ELR (cell line): ENCODE measurements at regions not wholly inside any gene's neighbourhood (a gene's known extent, or its start where the extent isn't known, plus 50 kb on each side); places are given as distances from the start of the nearest gene placed in this dataset.
"Not testable (repeated sequence)": the region's sequence is repeated elsewhere in the genome, so short reads cannot be mapped to it uniquely, and the experiment has no call there.

Experiments used
- DNase-seq: peaks from one replicate; pipeline ENCODE4 v3.0.0-alpha.2; 2015; ENCODE audit warnings: low read depth

GRCh38 chr3:198096015-198096414 is 136.0 kb downstream of the LMLN start:
- DNase-seq, result no peak

- DNase-seq, result no peak
Observed at GRCh38 chr3:198097048-198097447, 137.0 kb downstream of the LMLN start.

- not testable (repeated sequence) for DNase-seq
Observed at GRCh38 chr3:198098661-198099081, 138.7 kb downstream of the LMLN start.

- DNase-seq, result not testable (repeated sequence)
Observed at GRCh38 chr3:198103070-198103469, 143.1 kb downstream of the LMLN start.

- DNase-seq, result no peak
Observed at GRCh38 chr3:198106265-198106664, 146.2 kb downstream of the LMLN start.

GRCh38 chr3:198107840-198108734 is 148.1 kb downstream of the LMLN start:
- no peak for DNase-seq

- no peak for DNase-seq
Observed at GRCh38 chr3:198109883-198110282, 149.9 kb downstream of the LMLN start.

- peak; percentile 19 for DNase-seq
Observed at GRCh38 chr3:198112031-198112430, 152.0 kb downstream of the LMLN start.

GRCh38 chr3:198113206-198114053 is 153.4 kb downstream of the LMLN start:
- DNase-seq, result no peak

- DNase-seq, result not testable (repeated sequence)
Observed at GRCh38 chr3:198114516-198114915, 154.5 kb downstream of the LMLN start.

- DNase-seq, result not testable (repeated sequence)
Observed at GRCh38 chr3:198122184-198122583, 162.2 kb downstream of the LMLN start.

GRCh38 chr3:198137038-198137835 is 177.2 kb downstream of the LMLN start:
- not testable (repeated sequence) for DNase-seq

GRCh38 chr3:198138205-198138604 is 178.2 kb downstream of the LMLN start:
- DNase-seq, result not testable (repeated sequence)

- DNase-seq, result not testable (repeated sequence)
Observed at GRCh38 chr3:198139037-198139436, 179.0 kb downstream of the LMLN start.

- not testable (repeated sequence) for DNase-seq
Observed at GRCh38 chr3:198139513-198140167, 179.6 kb downstream of the LMLN start.

- not testable (repeated sequence) for DNase-seq
Observed at GRCh38 chr3:198143300-198144137, 183.5 kb downstream of the LMLN start.

- DNase-seq, result peak; percentile 9
Observed at GRCh38 chr3:198145231-198145784, 185.3 kb downstream of the LMLN start.

- not testable (repeated sequence) for DNase-seq
Observed at GRCh38 chr3:198146070-198146469, 186.1 kb downstream of the LMLN start.

GRCh38 chr3:198146559-198147164 is 186.6 kb downstream of the LMLN start:
- not testable (repeated sequence) for DNase-seq

GRCh38 chr3:198147213-198147612 is 187.2 kb downstream of the LMLN start:
- not testable (repeated sequence) for DNase-seq
